ENCODE measurements at regions not wholly inside any gene's neighbourhood (a gene's known extent, or its start where the extent isn't known, plus 50 kb on each side); places are given as distances from the start of the nearest gene placed in this dataset.
A peak's percentile ranks its signal among the peaks of the same experiment; 100 is the strongest.
"Not testable (repeated sequence)": the region's sequence is repeated elsewhere in the genome, so short reads cannot be mapped to it uniquely, and the experiment has no call there.

DNA sequence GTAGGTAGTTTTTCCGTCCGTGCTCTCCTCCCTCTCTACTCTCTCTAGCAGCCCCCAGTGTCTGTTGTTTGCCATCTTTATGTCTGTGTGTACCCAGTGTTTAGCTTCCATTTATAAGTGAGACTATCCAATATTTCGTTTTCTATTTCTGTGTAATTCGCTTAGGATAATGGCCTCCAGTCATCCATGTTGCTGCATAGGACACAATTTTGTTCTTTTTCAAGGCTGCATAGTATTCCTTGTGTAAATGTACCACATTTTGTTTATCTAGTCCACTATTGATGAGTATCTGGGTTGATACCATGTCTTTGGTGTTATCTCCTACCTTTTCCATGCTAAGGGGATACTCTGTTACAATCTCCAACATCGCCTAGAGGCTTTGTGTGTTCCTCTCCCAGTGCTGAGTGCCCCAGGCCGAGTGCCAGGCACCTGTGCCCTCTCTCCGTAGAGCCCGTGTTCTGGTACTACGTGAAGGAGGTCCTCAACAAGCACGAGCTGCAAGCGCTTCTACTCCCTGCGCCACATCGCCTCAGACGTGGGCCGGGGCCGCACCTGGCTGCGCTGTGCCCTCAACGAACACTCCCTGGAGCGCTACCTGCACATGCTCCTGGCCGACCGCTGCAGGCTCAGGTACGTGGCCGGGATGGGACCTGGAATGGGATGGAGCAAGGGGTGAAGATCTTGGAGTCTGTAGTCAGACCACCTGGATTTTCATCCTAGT is 51.0 kb downstream of the NPIPB11 start:
- not testable (repeated sequence) for H3K4me1 ChIP-seq, H3K9me3 ChIP-seq, H3K4me3 ChIP-seq, H4K20me1 ChIP-seq, H3K36me3 ChIP-seq, H3K4me2 ChIP-seq, H3K27me3 ChIP-seq, H3K27ac ChIP-seq, H3K9ac ChIP-seq

DNA sequence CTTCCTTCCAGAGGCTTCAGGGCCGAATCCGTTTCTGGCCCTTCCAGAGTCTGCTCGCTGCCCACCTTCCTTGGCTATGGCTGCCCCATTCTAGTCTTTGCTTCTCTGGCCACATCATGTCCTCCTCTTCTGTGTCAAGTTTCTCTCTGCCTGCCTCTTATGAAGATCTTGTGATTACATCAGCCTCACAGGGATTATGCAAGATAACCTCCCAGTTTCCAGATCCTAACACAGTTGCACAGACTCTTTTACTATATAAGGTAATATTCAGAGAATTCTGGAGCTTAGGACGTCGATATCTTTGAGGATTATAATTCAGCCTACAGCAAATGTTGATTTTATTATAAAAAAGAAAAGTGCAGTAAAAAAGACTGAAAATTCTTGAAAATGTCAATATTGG is 52.1 kb downstream of the NPIPB11 start:
- not testable (repeated sequence) for H3K27me3 ChIP-seq, H3K9ac ChIP-seq, H4K20me1 ChIP-seq, H3K9me3 ChIP-seq, H3K36me3 ChIP-seq, H3K4me2 ChIP-seq, H3K4me3 ChIP-seq, H3K4me1 ChIP-seq, H3K27ac ChIP-seq

DNA sequence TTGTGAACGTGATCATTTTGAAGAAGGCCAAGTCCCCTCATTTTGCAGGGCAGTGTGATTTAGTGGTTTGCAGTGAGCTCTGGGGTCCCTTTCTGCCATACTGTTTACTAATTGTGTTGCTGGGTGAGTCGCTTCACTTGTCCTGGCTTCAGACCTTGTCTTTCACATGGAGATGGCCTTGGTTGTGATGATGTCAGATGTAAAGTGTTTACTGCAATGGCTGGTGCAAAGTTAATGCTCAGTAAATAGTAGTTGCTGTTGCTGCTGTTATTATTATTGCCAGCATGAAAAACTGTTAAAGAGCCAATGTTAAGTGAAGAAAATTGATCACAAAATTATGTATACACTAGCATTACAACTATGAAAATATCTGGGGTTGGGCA is 53.9 kb downstream of the NPIPB11 start:
- not testable (repeated sequence) for H3K4me3 ChIP-seq, H4K20me1 ChIP-seq, H3K27ac ChIP-seq, H3K9me3 ChIP-seq, H3K9ac ChIP-seq, H3K27me3 ChIP-seq, H3K36me3 ChIP-seq, H3K4me1 ChIP-seq, H3K4me2 ChIP-seq

DNA sequence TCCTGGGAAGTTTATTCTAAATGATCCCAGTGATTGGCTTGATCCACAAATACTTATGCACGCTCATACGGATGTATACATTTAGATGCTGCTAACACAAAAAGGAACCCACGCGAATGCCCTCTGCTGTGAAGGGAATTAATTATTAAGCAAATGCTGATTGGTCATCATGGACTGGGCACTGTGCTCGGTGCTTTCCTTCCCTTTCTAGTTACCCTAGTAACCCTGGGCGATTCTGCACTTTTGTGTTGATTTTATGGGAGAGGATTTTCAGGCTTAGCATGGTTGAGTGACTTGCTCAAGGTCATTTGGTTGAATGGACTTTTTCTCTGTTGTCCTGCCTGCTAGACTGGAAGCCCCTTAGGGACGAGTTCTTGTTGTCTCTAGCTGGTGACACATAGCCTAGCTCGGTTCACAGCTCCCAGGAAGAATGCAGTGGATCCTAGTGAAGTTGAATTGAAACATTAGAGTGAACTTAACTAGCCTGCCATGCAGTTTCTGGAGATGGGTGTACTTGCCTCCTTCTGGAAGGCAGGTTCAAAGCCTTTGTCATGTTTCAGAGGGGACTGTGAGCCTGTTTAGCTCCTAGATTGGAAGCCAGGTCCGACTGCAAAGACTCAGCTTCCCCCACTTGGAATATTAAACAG is 54.4 kb downstream of the NPIPB11 start:
- not testable (repeated sequence) for H3K27ac ChIP-seq, H3K27me3 ChIP-seq, H3K9ac ChIP-seq, H3K4me3 ChIP-seq, H3K36me3 ChIP-seq, H3K4me2 ChIP-seq, H4K20me1 ChIP-seq, H3K9me3 ChIP-seq, H3K4me1 ChIP-seq

DNA sequence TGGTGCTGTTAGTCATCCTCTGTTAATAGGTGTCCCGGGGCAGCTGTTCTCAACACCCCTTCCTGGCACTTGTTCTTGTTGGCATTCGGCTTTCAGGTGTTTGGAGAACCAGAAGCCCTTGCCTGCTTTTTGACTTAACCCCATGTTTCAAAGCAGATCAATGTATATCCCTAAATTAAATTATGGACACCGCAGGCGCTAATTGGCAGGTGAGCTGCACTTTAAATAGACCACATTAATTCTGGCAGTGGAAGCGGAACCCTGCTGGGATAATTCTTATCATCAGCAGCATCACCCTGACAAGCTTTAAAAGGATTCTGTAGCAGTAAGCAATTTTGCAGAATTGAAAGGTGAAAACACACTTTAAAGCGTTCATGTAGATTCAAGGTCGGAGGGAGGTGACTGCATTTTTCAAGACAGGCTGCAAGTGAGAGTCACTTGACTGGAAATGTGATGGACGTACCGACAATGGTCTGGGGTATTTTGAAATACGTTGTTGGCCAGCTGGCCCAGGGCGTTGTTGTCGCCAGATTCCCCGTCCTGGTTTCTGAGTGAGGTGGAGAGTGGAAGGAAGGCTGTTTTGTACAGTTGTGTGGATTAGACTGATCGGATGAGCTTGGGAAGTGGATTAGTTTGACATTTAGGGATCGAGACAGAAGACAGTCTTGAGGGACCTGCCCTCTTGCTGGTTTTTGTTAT is 55.1 kb downstream of the NPIPB11 start:
- not testable (repeated sequence) for H3K9me3 ChIP-seq, H4K20me1 ChIP-seq, H3K4me2 ChIP-seq, H3K4me3 ChIP-seq, H3K9ac ChIP-seq, H3K36me3 ChIP-seq, H3K27me3 ChIP-seq, H3K27ac ChIP-seq
- H3K4me1 ChIP-seq = peaks cover 12% of the 10 kb centered on the region

DNA sequence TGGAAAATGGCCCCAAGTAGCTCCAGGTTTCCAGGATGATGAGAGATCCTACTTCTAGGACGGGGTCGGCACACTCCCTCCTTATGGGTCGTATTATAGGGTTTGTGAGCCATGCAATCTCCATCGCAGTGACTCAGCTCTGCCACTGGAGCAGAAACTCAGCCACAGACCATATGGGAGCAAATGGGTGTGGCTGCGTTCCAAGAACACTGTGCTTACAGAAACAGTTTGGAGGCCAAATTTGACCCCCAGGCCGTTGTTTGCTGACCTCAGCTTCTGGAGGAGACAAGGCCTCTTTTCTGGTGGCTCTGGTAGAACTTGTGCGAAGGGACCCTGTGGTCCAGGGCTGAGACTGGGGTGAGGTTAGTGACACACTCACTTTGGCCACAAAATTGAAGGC is 56.5 kb downstream of the NPIPB11 start:
- H3K36me3 ChIP-seq, H4K20me1 ChIP-seq, H3K9ac ChIP-seq, H3K27me3 ChIP-seq, H3K9me3 ChIP-seq, H3K27ac ChIP-seq, H3K4me3 ChIP-seq, H3K4me2 ChIP-seq: not testable (repeated sequence)
- peaks cover 12% of the 10 kb centered on the region for H3K4me1 ChIP-seq

DNA sequence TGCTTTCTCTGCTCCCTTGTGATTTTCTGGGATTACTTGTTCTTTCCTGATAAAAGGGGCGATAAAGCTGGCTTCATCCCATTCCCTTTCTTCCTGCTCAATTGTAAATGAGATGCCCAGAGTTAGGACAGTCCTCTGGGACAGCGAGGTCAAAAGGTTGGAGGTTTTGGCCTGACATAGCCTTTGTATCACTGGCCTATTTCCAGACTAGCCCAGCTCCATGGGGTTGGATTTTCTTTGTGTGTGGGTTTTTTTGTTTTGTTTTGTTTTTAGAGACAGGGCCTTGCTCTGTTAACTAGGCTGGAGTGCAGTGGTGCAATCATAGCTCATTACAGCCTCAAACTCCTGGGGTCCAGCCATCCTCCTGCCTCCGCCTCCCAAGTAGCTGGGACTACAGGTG is 57.8 kb downstream of the NPIPB11 start:
- H3K36me3 ChIP-seq, H3K27me3 ChIP-seq, H3K9ac ChIP-seq, H3K4me2 ChIP-seq, H3K4me3 ChIP-seq, H4K20me1 ChIP-seq, H3K27ac ChIP-seq, H3K9me3 ChIP-seq: not testable (repeated sequence)
- H3K4me1 ChIP-seq = peaks cover 12% of the 10 kb centered on the region

DNA sequence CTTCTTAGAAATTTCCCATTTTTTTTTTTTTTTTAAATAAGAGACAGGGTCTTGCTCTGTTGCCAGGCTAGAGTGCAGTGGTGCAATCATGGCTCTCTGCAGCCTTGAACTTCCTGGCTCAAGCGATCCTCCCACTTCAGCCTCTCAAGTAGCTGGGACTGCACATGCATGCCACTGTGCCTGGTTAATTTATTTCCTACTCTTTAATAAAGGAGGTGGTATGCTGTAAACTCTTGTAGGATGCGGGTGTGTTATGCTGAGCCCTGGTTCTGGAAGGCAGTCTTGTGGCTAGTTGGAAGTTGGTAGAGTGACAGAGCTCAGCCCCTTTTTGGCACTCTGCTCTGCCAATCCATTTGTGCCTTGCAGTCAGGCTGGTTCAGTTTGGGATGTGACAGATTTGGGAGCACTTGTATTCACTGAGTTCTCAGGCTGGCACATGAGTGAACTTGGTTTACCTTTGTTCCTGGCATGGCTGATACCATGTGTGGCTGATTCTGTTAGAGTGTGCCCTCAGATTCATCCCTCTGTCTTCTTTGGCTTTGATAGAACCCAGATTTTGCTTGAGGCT is 58.3 kb downstream of the NPIPB11 start:
- H3K4me1 ChIP-seq = peaks cover 12% of the 10 kb centered on the region
- not testable (repeated sequence) for H3K4me2 ChIP-seq, H3K27me3 ChIP-seq, H3K27ac ChIP-seq, H3K36me3 ChIP-seq, H4K20me1 ChIP-seq, H3K9me3 ChIP-seq, H3K4me3 ChIP-seq, H3K9ac ChIP-seq

DNA sequence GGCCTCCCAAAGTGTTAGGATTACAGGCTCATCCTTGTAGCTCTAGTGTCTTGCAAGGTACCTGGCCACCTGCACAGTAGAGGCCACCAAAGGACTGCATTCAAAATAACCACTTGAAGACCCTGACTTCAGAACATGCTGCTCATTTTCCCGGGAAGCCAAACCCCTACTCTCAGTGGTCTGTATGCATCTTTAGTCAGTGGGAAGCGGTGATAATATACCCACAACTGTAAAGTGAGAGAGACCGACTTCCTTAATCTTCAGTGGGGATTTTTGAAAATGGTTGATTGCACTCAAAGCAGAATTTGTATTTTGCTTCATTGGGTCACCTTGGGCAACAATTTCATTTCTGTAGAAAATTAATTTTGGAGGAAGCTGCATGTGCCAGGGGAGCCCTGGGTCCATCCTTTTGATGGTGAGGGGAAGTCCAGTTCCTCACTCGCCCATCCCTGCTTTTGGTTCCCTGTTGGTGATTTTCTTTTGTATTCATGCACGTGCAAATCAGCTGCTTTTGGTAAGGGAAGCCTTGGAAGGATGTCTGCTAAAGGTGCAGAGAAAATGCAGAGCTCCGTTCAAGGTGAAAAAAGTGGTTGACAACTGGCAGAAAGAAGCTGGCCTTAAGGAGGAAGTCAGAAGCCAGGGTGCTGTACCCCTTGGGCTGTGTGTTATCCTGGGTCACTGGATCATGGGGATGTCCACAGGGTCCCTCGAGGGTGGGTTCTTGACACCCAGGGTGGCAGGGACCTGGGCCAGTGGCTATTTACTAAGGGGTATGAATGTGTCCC is 59.5 kb downstream of the NPIPB11 start:
- peak overlapping the region; percentile 16; the same call in 1 of the 2 replicates for H3K4me2 ChIP-seq
- H3K9ac ChIP-seq = not testable (repeated sequence)

DNA sequence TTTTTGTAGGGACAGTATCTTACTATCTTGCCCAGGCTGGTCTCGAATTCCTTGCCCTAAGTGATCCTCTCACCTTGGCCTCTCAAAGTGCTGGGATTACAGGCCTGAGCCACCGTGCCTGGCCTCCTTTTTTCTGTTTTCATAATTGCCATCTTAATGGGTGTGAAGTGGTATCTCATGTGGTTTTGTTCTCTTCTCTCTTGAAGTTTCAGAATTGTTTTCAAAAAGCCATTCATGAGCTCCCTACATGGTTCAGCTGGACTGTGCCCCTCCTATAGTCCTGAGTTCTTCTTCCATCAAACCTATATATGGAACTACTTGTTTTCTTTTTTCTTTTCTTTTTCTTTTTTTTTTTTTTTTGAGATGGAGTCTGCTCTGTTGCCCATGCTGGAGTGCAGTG is 60.3 kb downstream of the NPIPB11 start:
- peaks cover 17% of the 10 kb centered on the region for H3K4me1 ChIP-seq
- not testable (repeated sequence) for H3K9me3 ChIP-seq, H3K27ac ChIP-seq, H3K4me3 ChIP-seq, H3K9ac ChIP-seq, H3K36me3 ChIP-seq, H3K4me2 ChIP-seq, H3K27me3 ChIP-seq, H4K20me1 ChIP-seq

More for the DNA sequence above, 59.5 kb downstream of the NPIPB11 start:
- not testable (repeated sequence) for H3K4me3 ChIP-seq, H3K27me3 ChIP-seq, H3K9me3 ChIP-seq, H3K36me3 ChIP-seq, H4K20me1 ChIP-seq, H3K27ac ChIP-seq
- H3K4me1 ChIP-seq = peaks cover 12% of the 10 kb centered on the region

DNA sequence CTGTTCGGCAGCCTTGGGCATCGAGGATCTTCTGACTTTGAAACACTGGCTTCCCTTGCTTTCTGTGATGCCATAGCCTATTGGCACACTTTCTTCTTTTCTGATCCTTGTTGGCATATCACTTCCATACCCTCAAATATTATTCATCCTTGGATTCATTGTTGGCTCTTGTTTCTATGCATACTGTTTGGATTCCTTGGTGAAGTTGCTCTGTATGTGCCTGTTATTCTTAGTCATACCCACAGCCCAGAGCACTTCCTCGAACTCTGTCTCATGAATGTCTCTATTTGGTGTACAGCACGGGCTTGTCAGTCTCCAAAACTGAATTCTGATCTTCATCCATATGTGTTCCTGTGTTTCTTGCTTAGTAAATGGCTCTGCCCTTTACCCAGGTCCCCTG is 63.6 kb downstream of the NPIPB11 start:
- not testable (repeated sequence) for H3K4me3 ChIP-seq, H4K20me1 ChIP-seq, H3K9ac ChIP-seq, H3K9me3 ChIP-seq, H3K27ac ChIP-seq, H3K4me2 ChIP-seq, H3K27me3 ChIP-seq, H3K36me3 ChIP-seq
- peaks cover 46% of the 10 kb centered on the region for H3K4me1 ChIP-seq

DNA sequence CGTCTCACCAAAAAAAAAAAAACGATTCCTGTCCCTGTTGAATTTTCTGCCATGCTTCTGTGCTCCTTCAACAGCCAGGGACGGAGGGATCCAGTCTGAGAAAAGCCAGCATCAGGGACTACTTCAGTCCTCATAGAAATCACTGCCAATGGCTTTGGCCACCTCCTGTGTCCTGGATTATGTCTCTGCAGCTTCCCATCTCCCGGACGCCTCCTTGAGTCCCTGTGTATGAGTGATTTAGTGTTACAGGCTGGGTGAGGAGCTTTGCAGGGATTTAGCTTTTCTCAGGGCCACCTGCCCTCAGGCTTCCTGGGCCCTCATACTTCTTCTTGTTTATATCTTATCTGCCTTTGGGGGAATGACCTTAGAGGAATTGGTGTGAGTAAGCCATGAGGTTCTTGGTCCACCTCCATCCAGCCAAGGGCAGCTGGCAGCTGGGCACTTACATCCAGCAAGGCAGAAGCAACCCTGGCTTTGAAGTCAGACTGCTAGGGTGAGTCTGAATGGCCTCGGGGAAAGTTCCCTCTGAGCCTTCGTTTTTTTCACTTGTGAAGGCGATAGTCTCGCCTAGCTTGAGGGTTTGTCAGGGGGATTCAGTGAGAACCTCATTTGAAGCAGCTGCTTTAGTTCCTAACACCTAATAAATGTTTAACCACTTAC is 65.6 kb downstream of the NPIPB11 start:
- peaks cover 54% of the 10 kb centered on the region for H3K4me1 ChIP-seq
- H3K4me2 ChIP-seq = peak overlapping the region; percentile 73
- H3K27ac ChIP-seq, H3K27me3 ChIP-seq, H3K9me3 ChIP-seq, H4K20me1 ChIP-seq, H3K9ac ChIP-seq, H3K4me3 ChIP-seq, H3K36me3 ChIP-seq: not testable (repeated sequence)

DNA sequence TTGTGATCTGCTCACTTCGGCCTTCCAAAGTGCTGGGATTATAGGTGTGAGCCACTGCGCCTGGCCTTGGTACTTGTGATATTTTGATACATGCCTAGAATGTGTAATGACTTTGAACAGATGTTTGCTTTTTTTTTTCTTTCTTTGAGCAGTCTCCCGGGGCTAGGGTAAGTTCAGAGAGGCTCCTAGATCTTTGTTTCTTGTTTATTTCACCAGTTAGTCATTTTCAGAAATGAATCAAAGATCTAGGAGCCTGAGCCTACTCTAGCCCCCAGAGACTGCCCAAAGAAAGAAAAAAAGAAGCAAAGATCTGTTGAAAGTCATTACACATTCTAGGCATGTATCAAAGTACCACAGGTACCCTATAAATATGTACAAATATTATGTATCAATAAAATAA is 66.3 kb downstream of the NPIPB11 start:
- H3K4me1 ChIP-seq = peaks cover 60% of the 10 kb centered on the region
- not testable (repeated sequence) for H3K9ac ChIP-seq, H3K36me3 ChIP-seq, H3K27ac ChIP-seq, H3K9me3 ChIP-seq, H3K4me3 ChIP-seq, H3K27me3 ChIP-seq, H4K20me1 ChIP-seq
- H3K4me2 ChIP-seq = peak overlapping the region; percentile 73
